Psoas muscle (tissue), 7 donors: ENCODE measurements at regions not wholly inside any gene's neighbourhood (a gene's known extent, or its start where the extent isn't known, plus 50 kb on each side); places are given as distances from the start of the nearest gene placed in this dataset.

Experiments used
- ATAC-seq, 4 donors: fragments of 200-7000 bp; cut with Tn5 transposase; one replicate each; pipeline ENCODE4 v1.9.1; 2020; ENCODE audit warnings: moderate library complexity in 3 of 4, mild to moderate bottlenecking in 2 of 4
- DNase-seq, 2 donors: peaks; one replicate each; pipeline ENCODE4 v3.0.0-alpha.2; 2020
- H3K27ac ChIP-seq: fragments of 200-600 bp; one replicate; pipeline ENCODE4 v1.8.0; 2022
- H3K27me3 ChIP-seq, 3 donors: fragments of 200-600 bp in 1 of 3; one replicate each; pipeline versions ENCODE4 v1.6.1 to v1.8.0; 2013 to 2022; ENCODE audit warnings: low read length in 2 of 3, mild to moderate bottlenecking in 2 of 3, moderate library complexity in 1 of 3; ENCODE audit not compliant: insufficient read depth in 3 of 3
- H3K36me3 ChIP-seq, 2 donors: fragments of 200-600 bp in 1 of 2; one replicate each; pipeline versions ENCODE4 v1.6.1 to v1.8.0; 2013 to 2022; ENCODE audit warnings: low read depth in 1 of 2, mild to moderate bottlenecking in 1 of 2, moderate library complexity in 1 of 2; ENCODE audit not compliant: insufficient read depth in 1 of 2
- H3K4me1 ChIP-seq: fragments of 200-600 bp; one replicate; pipeline ENCODE4 v1.8.0; 2022
- H3K4me3 ChIP-seq: fragments of 200-600 bp; one replicate; pipeline ENCODE4 v1.8.0; 2022; ENCODE audit warnings: mild to moderate bottlenecking
- H3K9me3 ChIP-seq: fragments of 200-600 bp; one replicate; pipeline ENCODE4 v1.8.0; 2022
- CTCF ChIP-seq: fragments of 200-600 bp; IDR thresholded peaks from one replicate; pipeline ENCODE4 v1.8.0; 2022; ENCODE audit warnings: antibody characterized with exemption
- WGBS, 3 donors: extraction: QIAGEN DNeasy Blood & Tissue Kit; methylation state at CpG; one replicate each; pipeline versions ENCODE4 v1.1.6 to v1.1.7; 2013; 5-methylcytosine and 5-hydroxymethylcytosine counted together
- intact Hi-C, 2 donors: fragments of 100-400 bp; cut with DNase I; formaldehyde crosslinking; loops; one replicate each; pipeline versions ENCODE4 v1.11.0 to v1.14.2; 2022
- donor health status: healthy with polysubstance abuse.
- donor health status: DM: no; HTN: no; CAD: no; lungs with moderate emphysema.
- donor health status: Bipolar disorder and iron deficiency.
- donor health status: healthy.
- donor health status: DM: yes; HTN: yes; CAD: no.
- donor health status: DM: no; HTN: no; CAD: no.
- donor health status: DM: yes; HTN: yes; CAD: no.

GRCh38 chr3:170740285-170740684 is 129.7 kb downstream of the RPL22L1 start:
- DNase-seq (no peak), ATAC-seq (no peak)
- H3K27me3 ChIP-seq = no peaks in the 10 kb centered on the region
- H3K4me3 ChIP-seq = no peak overlapping the region
- no peak for TF ChIP-seq CTCF
- 66 to 78% (median 68%) methylated on average over 3 of the region's 3 CpGs for WGBS, 3 donors
- H3K4me1 ChIP-seq = no peaks in the 10 kb centered on the region
- intact Hi-C loops = no loop called here
- H3K27ac ChIP-seq = peak overlapping the region; percentile 38
- H3K9me3 ChIP-seq = no peaks in the 10 kb centered on the region
- no peaks in the 10 kb centered on the region for H3K36me3 ChIP-seq

GRCh38 chr3:170739410-170739809 is 130.6 kb downstream of the RPL22L1 start:
- Histone ChIP-seq H3K4me3 (no peak overlapping the region), H3K4me1 (no peaks in the 10 kb centered on the region), H3K27me3 (no peaks in the 10 kb centered on the region), H3K36me3 (no peaks in the 10 kb centered on the region), H3K9me3 (no peaks in the 10 kb centered on the region), H3K27ac (no peak overlapping the region)
- TF ChIP-seq CTCF = no peak
- DNase-seq (no peak), ATAC-seq (no peak)
- WGBS, 3 donors = 86 to 94% (median 87%) methylated on average over 4 of the region's 4 CpGs
- intact Hi-C loops = no loop called here

GRCh38 chr3:170738766-170739165 is 131.2 kb downstream of the RPL22L1 start:
- Histone ChIP-seq H3K4me1 (no peaks in the 10 kb centered on the region), H3K36me3 (no peaks in the 10 kb centered on the region), H3K9me3 (no peaks in the 10 kb centered on the region), H3K4me3 (no peak overlapping the region), H3K27me3 (no peaks in the 10 kb centered on the region), H3K27ac (no peak overlapping the region)
- no peak for ATAC-seq
- DNase-seq = no peak
- no peak for TF ChIP-seq CTCF
- intact Hi-C loops = no loop called here
- WGBS, 3 donors = 15 to 26% (median 22%) methylated on average over 3 of the region's 3 CpGs

- no peak for DNase-seq
- no peak for TF ChIP-seq CTCF
- intact Hi-C loops = no loop called here
Measured at GRCh38 chr3:170737498-170738162, 132.4 kb downstream of the RPL22L1 start.

GRCh38 chr3:170735821-170736220 is 134.2 kb downstream of the RPL22L1 start:
- H3K4me3 ChIP-seq = no peak overlapping the region
- no peak for DNase-seq
- no peak for TF ChIP-seq CTCF
- no peaks in the 10 kb centered on the region for H3K27me3 ChIP-seq
- intact Hi-C loops = no loop called here
- H3K27ac ChIP-seq = no peak overlapping the region
- ATAC-seq = no peak
- no peaks in the 10 kb centered on the region for H3K9me3 ChIP-seq
- H3K36me3 ChIP-seq = no peaks in the 10 kb centered on the region
- 75 to 91% (median 90%) methylated on average over 2 of the region's 2 CpGs for whole genome bisulfite sequencing, 3 donors
- H3K4me1 ChIP-seq = no peaks in the 10 kb centered on the region

More at GRCh38 chr3:170737498-170738162, 132.4 kb downstream of the RPL22L1 start:
- Histone ChIP-seq H3K27ac (no peak overlapping the region), H3K9me3 (no peaks in the 10 kb centered on the region), H3K36me3 (no peaks in the 10 kb centered on the region), H3K4me1 (no peaks in the 10 kb centered on the region), H3K27me3 (no peaks in the 10 kb centered on the region), H3K4me3 (no peak overlapping the region)
- ATAC-seq = no peak
- 97% methylated on average over 3 of the region's 3 CpGs for WGBS, 3 donors
